ENCODE measurements at regions not wholly inside any gene's neighbourhood (a gene's known extent, or its start where the extent isn't known, plus 50 kb on each side); places are given as distances from the start of the nearest gene placed in this dataset.

- no peak overlapping the region for H3K27ac ChIP-seq
- H3K27me3 ChIP-seq = no peaks in the 10 kb centered on the region
- no peak overlapping the region for H3K4me3 ChIP-seq
- no peaks in the 10 kb centered on the region for H3K9me3 ChIP-seq (replicated peaks in 1 of 3)
- no peaks in the 10 kb centered on the region for H3K36me3 ChIP-seq (replicated peaks in 1 of 2)
- intact Hi-C loops (cut with DNase I) = no loop called here
- no peak for DNase-seq
- TF ChIP-seq POLR2A (IDR thresholded peaks at IDR 0.05) (no peak), CTCF (IDR thresholded peaks at IDR 0.05) (no peak)
- no peaks in the 10 kb centered on the region for H3K4me1 ChIP-seq (replicated peaks in 1 of 2)
- WGBS, 4 donors = 59 to 74% (median 72%) methylated on average over 2 of the region's 2 CpGs
Measured at GRCh38 chr22:48025096-48025495, 1262.6 kb downstream of the TBC1D22A start.

GRCh38 chr22:48021991-48022401, 1259.5 kb downstream of the TBC1D22A start:
- no peaks in the 10 kb centered on the region for H3K9me3 ChIP-seq (replicated peaks in 1 of 3)
- intact Hi-C loops (cut with DNase I) = no loop called here
- no peak overlapping the region for H3K4me3 ChIP-seq
- no peaks in the 10 kb centered on the region for H3K36me3 ChIP-seq (replicated peaks in 1 of 2)
- peaks cover 3% of the 10 kb centered on the region for H3K27me3 ChIP-seq
- H3K4me1 ChIP-seq (replicated peaks in 1 of 2) = no peaks in the 10 kb centered on the region
- TF ChIP-seq CTCF (IDR thresholded peaks at IDR 0.05) (no peak), POLR2A (IDR thresholded peaks at IDR 0.05) (no peak)
- WGBS, 4 donors = 69 to 74% (median 69%) methylated on average over 4 of the region's 4 CpGs
- no peak for DNase-seq
- H3K27ac ChIP-seq = no peak overlapping the region

- 53 to 73% (median 62%) methylated on average over 4 to 5 of the region's 5 CpGs for WGBS, 4 donors
- peaks cover 3% of the 10 kb centered on the region for H3K27me3 ChIP-seq
- intact Hi-C loops (cut with DNase I) = no loop called here
- TF ChIP-seq POLR2A (IDR thresholded peaks at IDR 0.05) = no peak
- no peak for TF ChIP-seq CTCF (IDR thresholded peaks at IDR 0.05)
- H3K4me3 ChIP-seq = no peak overlapping the region
- no peak overlapping the region for H3K27ac ChIP-seq
- H3K36me3 ChIP-seq (replicated peaks in 1 of 2) = no peaks in the 10 kb centered on the region
- H3K9me3 ChIP-seq (replicated peaks in 1 of 3) = no peaks in the 10 kb centered on the region
- no peaks in the 10 kb centered on the region for H3K4me1 ChIP-seq (replicated peaks in 1 of 2)
- no peak for DNase-seq
Measured at GRCh38 chr22:48018346-48018745, 1255.9 kb downstream of the TBC1D22A start.

GRCh38 chr22:48015701-48016100, 1253.3 kb downstream of the TBC1D22A start:
- H3K27me3 ChIP-seq = peaks cover 3% of the 10 kb centered on the region
- no peaks in the 10 kb centered on the region for H3K4me1 ChIP-seq (replicated peaks in 1 of 2)
- no peaks in the 10 kb centered on the region for H3K36me3 ChIP-seq (replicated peaks in 1 of 2)
- H3K27ac ChIP-seq = no peak overlapping the region
- intact Hi-C loops (cut with DNase I) = no loop called here
- no peak for TF ChIP-seq POLR2A (IDR thresholded peaks at IDR 0.05)
- no peak for TF ChIP-seq CTCF (IDR thresholded peaks at IDR 0.05)
- 66 to 77% (median 71%) methylated on average over 5 of the region's 5 CpGs for WGBS, 4 donors
- no peaks in the 10 kb centered on the region for H3K9me3 ChIP-seq (replicated peaks in 1 of 3)
- DNase-seq = no peak
- no peak overlapping the region for H3K4me3 ChIP-seq

Data from adrenal gland (tissue), 9 donors.